ENCODE measurements at regions not wholly inside any gene's neighbourhood (a gene's known extent, or its start where the extent isn't known, plus 50 kb on each side); places are given as distances from the start of the nearest gene placed in this dataset.

- TF ChIP-seq CTCF (IDR thresholded peaks at IDR 0.05) (no peak), EZH2 (IDR thresholded peaks at IDR 0.05) (no peak)
These were observed 87.4 kb downstream of the ELAPOR2 start for GRCh38 chr7:86972072-86972471.
